GM18517 (cell line): ENCODE measurements at regions not wholly inside any gene's neighbourhood (a gene's known extent, or its start where the extent isn't known, plus 50 kb on each side); places are given as distances from the start of the nearest gene placed in this dataset.

ENCODE experiments used
- ATAC-seq: cut with Tn5 transposase; IDR thresholded peaks from one replicate; pipeline ENCODE4 v1.9.1; 2021; ENCODE audit warnings: mild to moderate bottlenecking, moderate library complexity; ENCODE audit not compliant: unreplicated experiment

DNA sequence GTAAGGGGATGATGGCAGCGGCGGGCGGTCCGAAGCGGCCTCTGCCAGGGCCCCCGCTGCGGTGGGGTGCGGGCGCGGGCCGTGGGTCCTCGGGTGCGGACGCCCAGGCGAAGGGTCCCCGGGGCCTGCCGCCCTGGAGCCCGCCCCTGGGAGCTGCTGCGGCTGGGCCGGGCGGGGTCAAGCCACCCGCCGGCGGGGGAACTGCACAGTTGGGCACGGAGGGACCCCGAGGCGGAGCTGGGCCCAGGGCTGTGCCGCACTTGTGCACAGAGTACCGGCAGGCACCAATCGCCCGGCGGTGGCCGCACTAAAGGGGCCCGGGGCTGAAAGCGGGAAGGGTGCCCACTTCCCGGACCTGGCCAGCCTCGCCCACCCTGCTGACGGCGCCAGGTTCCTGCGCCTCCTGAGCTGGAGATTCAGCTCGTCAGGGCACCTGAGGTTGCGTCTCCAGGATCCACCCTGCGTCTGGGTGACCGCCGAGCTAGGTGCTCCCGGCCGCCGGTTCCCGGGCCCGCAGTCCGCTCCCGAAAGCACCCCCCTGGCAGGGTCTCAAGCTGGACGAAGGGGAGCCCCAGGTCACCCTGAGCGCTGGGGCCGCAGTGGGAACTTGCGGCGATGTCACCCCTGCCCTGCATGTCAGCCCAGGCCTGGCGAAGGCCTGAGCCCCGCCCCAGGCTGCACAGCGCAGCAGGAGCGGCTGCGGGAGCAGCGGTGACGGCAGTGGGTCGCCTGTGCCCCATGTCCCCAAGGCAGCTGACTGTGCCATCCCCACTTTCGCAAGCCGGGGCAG is 56.7 kb upstream of the ETV3 start:
- no peak for ATAC-seq

DNA sequence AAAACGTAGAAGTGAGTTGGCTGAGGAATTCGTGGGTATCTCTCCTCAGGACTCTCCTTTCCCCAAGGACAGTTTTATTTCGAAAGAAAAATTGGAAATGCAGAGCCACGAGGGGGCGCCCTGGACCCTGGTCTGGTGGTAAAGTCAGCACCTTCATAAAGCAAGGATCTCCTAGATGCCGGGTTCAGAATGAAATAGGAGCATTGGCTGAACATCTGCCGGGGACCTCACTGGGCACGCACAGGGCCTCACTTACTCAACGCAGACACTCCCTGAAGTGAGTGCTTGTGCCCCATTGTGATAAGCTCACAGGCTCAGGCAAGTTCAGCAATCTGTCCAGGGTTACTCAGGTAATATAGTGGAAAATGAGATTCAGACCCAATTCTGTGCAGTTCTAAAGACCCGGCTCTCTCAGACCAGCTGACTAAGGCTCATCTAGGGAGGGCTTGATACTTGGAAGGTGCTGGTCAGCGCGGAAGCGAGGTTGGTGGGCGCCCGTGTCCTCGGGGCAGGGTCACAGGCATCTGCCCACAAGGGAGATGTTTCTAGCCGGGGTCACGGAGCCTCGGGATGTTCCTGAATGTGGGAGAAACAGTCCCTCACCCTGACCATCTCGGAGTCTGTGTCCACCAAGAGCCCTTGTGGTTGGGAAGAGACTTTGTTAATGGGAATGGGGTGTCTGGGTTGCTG is 55.7 kb upstream of the ETV3 start:
- ATAC-seq: no peak

DNA sequence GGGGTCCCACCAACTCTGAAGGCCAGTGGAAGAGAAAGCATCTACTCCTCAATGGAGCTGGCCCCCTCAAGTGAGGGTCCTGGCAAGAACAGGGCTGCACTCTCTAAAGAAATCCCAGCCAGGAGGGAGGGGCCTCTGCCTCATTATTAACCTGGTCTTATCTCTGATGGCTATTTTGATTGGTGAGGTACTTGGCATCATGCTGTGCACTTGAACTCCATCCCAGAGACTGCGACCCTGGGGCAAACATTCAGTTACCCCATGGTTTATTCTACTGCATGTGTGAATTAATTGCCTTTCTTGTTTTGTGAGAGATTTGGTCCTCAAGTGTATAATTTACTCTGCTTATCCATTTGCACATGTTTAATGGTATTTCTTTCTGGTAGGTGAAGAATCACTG is 55.0 kb upstream of the ETV3 start:
- no peak for ATAC-seq

DNA sequence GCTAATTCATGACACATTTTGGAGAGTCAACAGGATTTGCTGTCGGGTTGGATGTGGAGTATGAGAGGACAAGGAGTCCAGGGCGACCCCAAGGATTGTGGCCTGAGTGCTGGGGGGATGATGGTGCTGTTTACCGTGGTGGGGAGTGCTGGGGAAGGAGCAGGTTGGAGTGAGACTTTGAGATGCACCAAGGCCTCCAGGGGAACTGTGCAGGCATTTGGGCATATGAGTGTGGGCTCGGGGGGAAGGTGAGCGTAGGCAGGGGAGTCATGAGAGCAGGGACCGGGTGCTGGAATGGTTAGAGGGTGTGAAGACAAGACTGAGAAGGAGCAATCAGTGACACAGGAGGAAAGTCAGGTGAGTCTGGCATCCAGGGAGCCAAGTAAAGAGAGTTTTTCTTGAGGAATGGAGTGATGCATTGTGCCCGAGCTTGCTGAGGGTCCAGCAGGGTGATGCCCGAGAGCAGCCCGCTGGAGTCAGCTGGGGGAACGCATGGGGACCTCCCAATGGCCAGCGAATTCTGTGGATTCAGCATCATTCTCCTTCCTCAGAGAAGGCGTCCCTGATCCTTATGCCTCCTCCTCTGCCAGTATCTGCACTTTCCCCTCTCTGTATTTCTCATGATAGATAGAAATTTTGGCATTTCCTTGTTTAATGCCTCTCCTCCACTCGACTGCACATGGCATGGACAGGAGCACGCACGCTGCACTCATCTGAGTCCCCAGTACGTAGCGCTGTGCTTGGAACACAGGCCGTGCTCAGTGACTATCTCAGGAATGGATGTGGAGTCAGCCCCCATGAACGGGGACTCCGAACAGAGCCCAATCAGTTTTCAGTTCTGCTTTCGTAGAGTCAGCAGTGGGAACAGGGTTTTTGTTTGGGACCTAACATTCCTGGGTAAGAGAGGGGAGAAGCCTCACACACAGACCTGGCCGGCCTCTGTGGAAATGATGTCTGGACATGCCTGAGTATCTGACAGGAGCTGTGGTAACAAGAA is 52.1 kb upstream of the ETV3 start:
- ATAC-seq: no peak

DNA sequence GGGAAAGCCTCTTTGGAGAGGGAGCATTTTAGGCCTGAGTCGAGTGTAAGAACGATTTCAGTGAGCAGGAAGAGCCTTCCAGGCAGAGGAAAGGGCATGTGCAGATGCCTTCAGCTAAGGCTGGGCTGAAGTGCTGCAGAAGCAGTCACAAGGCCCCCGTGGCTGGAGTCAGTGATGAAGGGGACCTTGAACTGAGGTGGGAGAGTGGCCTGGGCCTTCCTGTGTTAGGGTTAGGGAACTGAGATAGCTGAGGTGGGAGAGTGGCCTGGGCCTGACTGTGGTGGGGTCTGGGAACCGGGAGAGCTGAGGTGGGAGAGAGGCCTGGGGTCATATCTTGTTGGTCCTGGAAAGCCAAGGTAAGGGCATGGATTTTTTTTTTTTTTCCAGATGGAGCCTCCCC is 50.9 kb upstream of the ETV3 start:
- ATAC-seq: no peak
